Neural cell (in vitro differentiated cells): ENCODE measurements at regions not wholly inside any gene's neighbourhood (a gene's known extent, or its start where the extent isn't known, plus 50 kb on each side); places are given as distances from the start of the nearest gene placed in this dataset.

Experiments
- H2AFZ ChIP-seq: fragments of 200-600, 300-800 bp; sonication (generic), shearing (Covaris generic); 2 replicates; pipeline ENCODE4 v1.6.0; 2014; ENCODE audit warnings: low read depth, mild to moderate bottlenecking, antibody characterized with exemption, low read length, moderate library complexity
- H3F3A ChIP-seq: fragments of 200-600 bp; shearing (Covaris generic); 2 replicates; pipeline ENCODE4 v1.6.1; 2016; ENCODE audit warnings: mild to moderate bottlenecking, moderate library complexity, mixed read lengths, antibody characterized with exemption, low read length; ENCODE audit not compliant: insufficient read depth, poor library complexity, severe bottlenecking
- H3K27ac ChIP-seq: fragments of 200-600, 300-800 bp; sonication (generic), shearing (Covaris generic); 2 replicates; pipeline ENCODE4 v1.5.1; 2014; ENCODE audit warnings: mild to moderate bottlenecking, low read length, moderate library complexity
- H3K27me3 ChIP-seq: fragments of 300-800, 200-600 bp; sonication (generic), shearing (Covaris generic); 2 replicates; pipeline ENCODE4 v1.6.0; 2014; ENCODE audit warnings: mild to moderate bottlenecking, low read depth, low read length, moderate library complexity; ENCODE audit not compliant: insufficient read depth
- H3K36me3 ChIP-seq: fragments of 300-800, 200-600 bp; sonication (generic), shearing (Covaris generic); 2 replicates; pipeline ENCODE4 v1.5.1; 2014; ENCODE audit warnings: mild to moderate bottlenecking, antibody characterized with exemption, low read length, moderate library complexity; ENCODE audit not compliant: insufficient read depth
- H3K4me2 ChIP-seq: fragments of 300-800, 200-600 bp; sonication (generic), shearing (Covaris generic); 2 replicates; pipeline ENCODE4 v1.6.0; 2014; ENCODE audit warnings: mild to moderate bottlenecking, low read length
- H3K4me3 ChIP-seq: fragments of 300-800, 200-600 bp; sonication (generic), shearing (Covaris generic); 2 replicates; pipeline ENCODE4 v1.5.1; 2014; ENCODE audit warnings: mild to moderate bottlenecking, low read length, moderate library complexity
- H3K79me2 ChIP-seq: fragments of 200-600 bp; shearing (Covaris generic); replicated peaks from 2 replicates; pipeline ENCODE4 v1.6.0; 2014; ENCODE audit warnings: mild to moderate bottlenecking, low read length, moderate library complexity; ENCODE audit not compliant: insufficient read depth
- H3K9ac ChIP-seq: fragments of 300-800, 200-600 bp; sonication (generic), shearing (Covaris generic); 2 replicates; pipeline ENCODE4 v1.6.1; 2016; ENCODE audit warnings: mild to moderate bottlenecking, low read length, mixed read lengths
- H3K9me2 ChIP-seq: fragments of 200-600 bp; shearing (Covaris generic); 2 replicates; pipeline ENCODE4 v1.6.1; 2016; ENCODE audit warnings: mild to moderate bottlenecking, low read length, mixed read lengths; ENCODE audit not compliant: insufficient read depth
- H3K9me3 ChIP-seq: fragments of 200-600, 300-800 bp; sonication (generic), shearing (Covaris generic); 2 replicates; pipeline ENCODE4 v1.6.1; 2016; ENCODE audit warnings: mild to moderate bottlenecking, mixed run types, low read length, moderate library complexity, mixed read lengths
- H4K20me1 ChIP-seq: fragments of 200-600 bp; shearing (Covaris generic); 2 replicates; pipeline ENCODE4 v1.6.1; 2016; ENCODE audit warnings: mild to moderate bottlenecking, mixed run types; ENCODE audit not compliant: insufficient read depth
- EP300 ChIP-seq: fragments of 450-650 bp; conservative IDR thresholded peaks from 2 replicates; pipeline ENCODE4 v1.6.1; 2014; ENCODE audit warnings: antibody characterized with exemption, mild to moderate bottlenecking, moderate library complexity; ENCODE audit not compliant: poor library complexity, severe bottlenecking
- EZH2 ChIP-seq: fragments of 200-600, 300-800 bp; shearing (Covaris generic), sonication (generic); IDR thresholded peaks from 2 replicates; pipeline ENCODE4 v1.6.1; 2014; ENCODE audit warnings: antibody characterized with exemption, low read length, borderline replicate concordance, mild to moderate bottlenecking; ENCODE audit not compliant: insufficient read depth, poor library complexity, severe bottlenecking
- MXI1 ChIP-seq: fragments of 450-650 bp; conservative IDR thresholded peaks from 2 replicates; pipeline ENCODE4 v1.6.1; 2014; ENCODE audit warnings: antibody characterized with exemption, mild to moderate bottlenecking; ENCODE audit not compliant: poor library complexity, severe bottlenecking
- RAD21 ChIP-seq: fragments of 450-650 bp; conservative IDR thresholded peaks from 2 replicates; pipeline ENCODE4 v1.6.1; 2014; ENCODE audit warnings: antibody characterized with exemption, mild to moderate bottlenecking, moderate library complexity
- SMC3 ChIP-seq: fragments of 450-650 bp; conservative IDR thresholded peaks from 2 replicates; pipeline ENCODE4 v1.6.1; 2014; ENCODE audit warnings: antibody characterized with exemption, mild to moderate bottlenecking, moderate library complexity; ENCODE audit not compliant: poor library complexity
- TAF1 ChIP-seq: IDR thresholded peaks from 2 replicates; pipeline ENCODE4 v1.6.1; 2012; ENCODE audit warnings: low read depth
- TF ChIP-seq, protein P1 (sequence below): fragments of 450-650 bp; IDR thresholded peaks from 2 replicates; pipeline ENCODE4 v1.5.1; 2014; ENCODE audit warnings: antibody characterized with exemption, mild to moderate bottlenecking, moderate library complexity; ENCODE audit not compliant: poor library complexity, severe bottlenecking
- TF ChIP-seq, protein P2 (sequence below): IDR thresholded peaks from 2 replicates; pipeline ENCODE4 v1.6.1; 2012; ENCODE audit warnings: borderline replicate concordance

DNA sequence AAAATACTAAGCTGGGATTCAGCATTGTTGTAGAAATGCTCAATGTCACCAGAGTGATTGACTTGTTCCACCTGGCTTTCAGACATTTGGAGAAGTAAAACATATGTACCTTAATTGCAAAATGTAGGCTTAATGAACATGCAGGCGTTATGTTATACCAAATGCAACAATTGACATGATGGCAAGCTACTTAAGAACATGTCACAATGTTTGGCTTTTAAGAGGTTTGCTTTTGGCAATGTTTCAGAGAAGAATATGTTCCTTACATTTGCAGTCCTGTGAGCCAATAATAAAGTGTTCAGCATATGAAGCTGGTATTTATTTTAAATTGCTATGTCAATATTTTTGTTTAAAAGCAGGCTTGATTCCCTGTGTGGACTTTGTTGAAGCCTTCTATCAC lies 111.7 kb upstream of the NUDT12 start:
- no peak overlapping the region for H3K4me2 ChIP-seq
- H3K79me2 ChIP-seq, result no peaks in the 10 kb centered on the region
- H3K27me3 ChIP-seq, result no peaks in the 10 kb centered on the region
- H3F3A ChIP-seq, result no peaks in the 10 kb centered on the region
- H3K4me3 ChIP-seq, result no peak overlapping the region
- H2AFZ ChIP-seq, result no peak overlapping the region
- peaks cover 8% of the 10 kb centered on the region for H3K9me3 ChIP-seq
- no peaks in the 10 kb centered on the region for H3K36me3 ChIP-seq
- no peaks in the 10 kb centered on the region for H3K9me2 ChIP-seq
- H4K20me1 ChIP-seq, result no peaks in the 10 kb centered on the region
- TF ChIP-seq EZH2, result no peak
- TF ChIP-seq TAF1, result no peak
- no peak overlapping the region for H3K9ac ChIP-seq
- no peak overlapping the region for H3K27ac ChIP-seq

DNA sequence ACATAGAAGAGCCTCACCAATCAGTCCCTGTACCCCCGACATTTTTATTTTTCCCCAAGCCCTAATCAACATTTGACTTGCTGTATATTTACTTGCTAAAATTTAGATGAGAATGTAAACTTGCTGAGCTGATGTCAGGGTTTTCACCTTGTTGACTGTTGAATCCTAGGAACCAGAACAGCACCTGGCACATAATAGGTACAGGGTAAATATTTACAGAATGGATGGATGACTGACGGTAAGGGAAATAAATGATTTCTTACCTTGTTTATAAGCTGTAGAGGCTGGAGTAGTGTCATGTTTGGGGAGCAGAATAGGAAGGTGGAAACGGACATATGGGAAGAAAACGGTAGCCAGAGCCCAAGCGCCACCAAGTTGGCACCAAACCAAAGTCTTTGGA lies 107.0 kb upstream of the NUDT12 start:
- Histone ChIP-seq H4K20me1 (no peaks in the 10 kb centered on the region), H2AFZ (no peak overlapping the region), H3K27me3 (no peaks in the 10 kb centered on the region), H3K4me2 (no peak overlapping the region), H3K9ac (no peak overlapping the region), H3K27ac (no peak overlapping the region), H3F3A (no peaks in the 10 kb centered on the region), H3K9me3 (no peaks in the 10 kb centered on the region), H3K9me2 (no peaks in the 10 kb centered on the region), H3K79me2 (no peaks in the 10 kb centered on the region), H3K4me3 (no peak overlapping the region), H3K36me3 (no peaks in the 10 kb centered on the region)
- TF ChIP-seq, protein P1, sequence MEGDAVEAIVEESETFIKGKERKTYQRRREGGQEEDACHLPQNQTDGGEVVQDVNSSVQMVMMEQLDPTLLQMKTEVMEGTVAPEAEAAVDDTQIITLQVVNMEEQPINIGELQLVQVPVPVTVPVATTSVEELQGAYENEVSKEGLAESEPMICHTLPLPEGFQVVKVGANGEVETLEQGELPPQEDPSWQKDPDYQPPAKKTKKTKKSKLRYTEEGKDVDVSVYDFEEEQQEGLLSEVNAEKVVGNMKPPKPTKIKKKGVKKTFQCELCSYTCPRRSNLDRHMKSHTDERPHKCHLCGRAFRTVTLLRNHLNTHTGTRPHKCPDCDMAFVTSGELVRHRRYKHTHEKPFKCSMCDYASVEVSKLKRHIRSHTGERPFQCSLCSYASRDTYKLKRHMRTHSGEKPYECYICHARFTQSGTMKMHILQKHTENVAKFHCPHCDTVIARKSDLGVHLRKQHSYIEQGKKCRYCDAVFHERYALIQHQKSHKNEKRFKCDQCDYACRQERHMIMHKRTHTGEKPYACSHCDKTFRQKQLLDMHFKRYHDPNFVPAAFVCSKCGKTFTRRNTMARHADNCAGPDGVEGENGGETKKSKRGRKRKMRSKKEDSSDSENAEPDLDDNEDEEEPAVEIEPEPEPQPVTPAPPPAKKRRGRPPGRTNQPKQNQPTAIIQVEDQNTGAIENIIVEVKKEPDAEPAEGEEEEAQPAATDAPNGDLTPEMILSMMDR, result no peak
- no peak for TF ChIP-seq RAD21
- TF ChIP-seq, protein P2, sequence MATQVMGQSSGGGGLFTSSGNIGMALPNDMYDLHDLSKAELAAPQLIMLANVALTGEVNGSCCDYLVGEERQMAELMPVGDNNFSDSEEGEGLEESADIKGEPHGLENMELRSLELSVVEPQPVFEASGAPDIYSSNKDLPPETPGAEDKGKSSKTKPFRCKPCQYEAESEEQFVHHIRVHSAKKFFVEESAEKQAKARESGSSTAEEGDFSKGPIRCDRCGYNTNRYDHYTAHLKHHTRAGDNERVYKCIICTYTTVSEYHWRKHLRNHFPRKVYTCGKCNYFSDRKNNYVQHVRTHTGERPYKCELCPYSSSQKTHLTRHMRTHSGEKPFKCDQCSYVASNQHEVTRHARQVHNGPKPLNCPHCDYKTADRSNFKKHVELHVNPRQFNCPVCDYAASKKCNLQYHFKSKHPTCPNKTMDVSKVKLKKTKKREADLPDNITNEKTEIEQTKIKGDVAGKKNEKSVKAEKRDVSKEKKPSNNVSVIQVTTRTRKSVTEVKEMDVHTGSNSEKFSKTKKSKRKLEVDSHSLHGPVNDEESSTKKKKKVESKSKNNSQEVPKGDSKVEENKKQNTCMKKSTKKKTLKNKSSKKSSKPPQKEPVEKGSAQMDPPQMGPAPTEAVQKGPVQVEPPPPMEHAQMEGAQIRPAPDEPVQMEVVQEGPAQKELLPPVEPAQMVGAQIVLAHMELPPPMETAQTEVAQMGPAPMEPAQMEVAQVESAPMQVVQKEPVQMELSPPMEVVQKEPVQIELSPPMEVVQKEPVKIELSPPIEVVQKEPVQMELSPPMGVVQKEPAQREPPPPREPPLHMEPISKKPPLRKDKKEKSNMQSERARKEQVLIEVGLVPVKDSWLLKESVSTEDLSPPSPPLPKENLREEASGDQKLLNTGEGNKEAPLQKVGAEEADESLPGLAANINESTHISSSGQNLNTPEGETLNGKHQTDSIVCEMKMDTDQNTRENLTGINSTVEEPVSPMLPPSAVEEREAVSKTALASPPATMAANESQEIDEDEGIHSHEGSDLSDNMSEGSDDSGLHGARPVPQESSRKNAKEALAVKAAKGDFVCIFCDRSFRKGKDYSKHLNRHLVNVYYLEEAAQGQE, result no peak
- TF ChIP-seq EZH2, result no peak
- TF ChIP-seq EP300, result no peak
- no peak for TF ChIP-seq SMC3
- no peak for TF ChIP-seq TAF1

DNA sequence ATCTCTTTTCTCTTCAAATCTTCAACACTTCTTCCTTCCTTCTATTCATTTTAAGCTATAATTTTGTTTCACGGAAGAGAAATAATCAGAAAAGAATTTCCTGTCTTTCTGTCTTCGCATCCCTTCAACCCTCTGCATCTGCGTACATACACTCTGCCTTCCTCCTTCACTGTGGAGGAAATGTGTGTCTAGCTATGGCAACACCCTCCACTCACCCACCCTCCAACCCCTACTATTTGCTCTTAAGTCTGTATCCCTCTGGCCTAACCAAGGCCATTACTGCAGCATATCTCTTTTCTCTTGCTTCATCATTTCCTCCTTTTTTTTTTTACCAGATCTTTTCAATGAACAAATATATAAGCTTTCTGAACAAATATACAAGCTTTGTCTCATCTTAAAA lies 105.7 kb upstream of the NUDT12 start:
- Histone ChIP-seq H3K9ac (no peak overlapping the region), H3F3A (no peaks in the 10 kb centered on the region), H3K4me2 (no peak overlapping the region), H3K4me3 (no peak overlapping the region), H3K36me3 (no peaks in the 10 kb centered on the region), H3K79me2 (no peaks in the 10 kb centered on the region), H3K9me3 (no peaks in the 10 kb centered on the region), H3K27me3 (no peaks in the 10 kb centered on the region), H4K20me1 (no peaks in the 10 kb centered on the region), H3K9me2 (no peaks in the 10 kb centered on the region), H3K27ac (no peak overlapping the region), H2AFZ (no peak overlapping the region)
- TF ChIP-seq, protein P2, result no peak
- TF ChIP-seq MXI1, result no peak
- TF ChIP-seq, protein P1, result no peak
